ENCODE measurements at regions not wholly inside any gene's neighbourhood (a gene's known extent, or its start where the extent isn't known, plus 50 kb on each side); places are given as distances from the start of the nearest gene placed in this dataset.

GRCh38 chr5:163303718-163304117, 133.7 kb upstream of the CCNG1 start:
- TF ChIP-seq PKNOX1 (IDR thresholded peaks at IDR 0.05) (no peak), ELF4 (IDR thresholded peaks at IDR 0.05) (no peak), ZNF384 (IDR thresholded peaks at IDR 0.05) (no peak), FOXA1 (IDR thresholded peaks at IDR 0.05) (no peak), HDGF (IDR thresholded peaks at IDR 0.05; ENCODE audit: borderline replicate concordance) (no peak), FOXM1 (IDR thresholded peaks at IDR 0.05; ENCODE audit: borderline replicate concordance) (no peak), FOXK2 (IDR thresholded peaks at IDR 0.05) (no peak), SP1 (IDR thresholded peaks at IDR 0.05) (no peak), TARDBP (IDR thresholded peaks at IDR 0.05) (no peak), LEF1 (IDR thresholded peaks at IDR 0.05; ENCODE audit: borderline replicate concordance) (no peak), L3MBTL2 (conservative IDR thresholded peaks at IDR 0.05) (no peak), SUZ12 (IDR thresholded peaks at IDR 0.05) (no peak), NFRKB (IDR thresholded peaks at IDR 0.05) (no peak), BHLHE40 (IDR thresholded peaks at IDR 0.05; ENCODE audit: borderline replicate concordance) (no peak), ARNT (IDR thresholded peaks at IDR 0.05) (no peak)
- ChIA-PET CTCF (no interaction called here), POLR2A (no interaction called here)
- DNase-seq (ENCODE audit: extremely low spot score) = no peak

- CTCF ChIA-PET = interaction anchor here (1.2 kb wide), 2 partner anchors 42 to 103 kb away, joined by 3 to 11 read pairs; no protein-coding TSS in a partner anchor
- DNase-seq (ENCODE audit: extremely low spot score) = no peak
- TF ChIP-seq FOXA1 (IDR thresholded peaks at IDR 0.05) (no peak), HDGF (IDR thresholded peaks at IDR 0.05; ENCODE audit: borderline replicate concordance) (no peak), SUZ12 (IDR thresholded peaks at IDR 0.05) (no peak), ELF4 (IDR thresholded peaks at IDR 0.05) (no peak), ARNT (IDR thresholded peaks at IDR 0.05) (no peak), ZNF384 (IDR thresholded peaks at IDR 0.05) (no peak), FOXM1 (IDR thresholded peaks at IDR 0.05; ENCODE audit: borderline replicate concordance) (no peak), CTBP1 (IDR thresholded peaks at IDR 0.05; ENCODE audit: borderline replicate concordance) (no peak), L3MBTL2 (conservative IDR thresholded peaks at IDR 0.05) (no peak), FOXK2 (IDR thresholded peaks at IDR 0.05) (no peak), PKNOX1 (IDR thresholded peaks at IDR 0.05) (no peak), NFRKB (IDR thresholded peaks at IDR 0.05) (no peak), SP1 (IDR thresholded peaks at IDR 0.05) (no peak), TARDBP (IDR thresholded peaks at IDR 0.05) (no peak)
- POLR2A ChIA-PET = no interaction called here
Measured at GRCh38 chr5:163305655-163306054, 131.7 kb upstream of the CCNG1 start.

- POLR2A ChIA-PET = no interaction called here
- TF ChIP-seq BHLHE40 (IDR thresholded peaks at IDR 0.05; ENCODE audit: borderline replicate concordance) (no peak), HDGF (IDR thresholded peaks at IDR 0.05; ENCODE audit: borderline replicate concordance) (no peak), SUZ12 (IDR thresholded peaks at IDR 0.05) (no peak), FOXK2 (IDR thresholded peaks at IDR 0.05) (no peak)
- CTCF ChIA-PET = interaction anchor here (0.8 to 1.2 kb wide), 4 partner anchors 20 to 102 kb away, joined by 3 to 11 read pairs (median 3); no protein-coding TSS in a partner anchor
- DNase-seq (ENCODE audit: extremely low spot score) = peak; percentile 8
Measured at GRCh38 chr5:163306421-163306820, 131.0 kb upstream of the CCNG1 start.

- POLR2A ChIA-PET = no interaction called here
- TF ChIP-seq LEF1 (IDR thresholded peaks at IDR 0.05; ENCODE audit: borderline replicate concordance) (no peak), ZNF384 (IDR thresholded peaks at IDR 0.05) (no peak), SP1 (IDR thresholded peaks at IDR 0.05) (no peak), BHLHE40 (IDR thresholded peaks at IDR 0.05; ENCODE audit: borderline replicate concordance) (no peak), TARDBP (IDR thresholded peaks at IDR 0.05) (no peak), NFRKB (IDR thresholded peaks at IDR 0.05) (no peak), FOXM1 (IDR thresholded peaks at IDR 0.05; ENCODE audit: borderline replicate concordance) (no peak), FOXA1 (IDR thresholded peaks at IDR 0.05) (no peak), ARNT (IDR thresholded peaks at IDR 0.05) (no peak), CTBP1 (IDR thresholded peaks at IDR 0.05; ENCODE audit: borderline replicate concordance) (no peak), L3MBTL2 (conservative IDR thresholded peaks at IDR 0.05) (no peak), SUZ12 (IDR thresholded peaks at IDR 0.05) (no peak), PKNOX1 (IDR thresholded peaks at IDR 0.05) (no peak), FOXK2 (IDR thresholded peaks at IDR 0.05) (no peak)
- DNase-seq (ENCODE audit: extremely low spot score) = no peak
- CTCF ChIA-PET = no interaction called here
Measured at GRCh38 chr5:163309914-163310313, 127.5 kb upstream of the CCNG1 start.

- no peak for TF ChIP-seq FOXM1 (IDR thresholded peaks at IDR 0.05; ENCODE audit: borderline replicate concordance)
- TF ChIP-seq NFRKB (IDR thresholded peaks at IDR 0.05) = no peak
- TF ChIP-seq PKNOX1 (IDR thresholded peaks at IDR 0.05) = no peak
- TF ChIP-seq FOXA1 (IDR thresholded peaks at IDR 0.05) = no peak
- TF ChIP-seq ARNT (IDR thresholded peaks at IDR 0.05) = no peak
- no peak for TF ChIP-seq SP1 (IDR thresholded peaks at IDR 0.05)
- no peak for TF ChIP-seq HDGF (IDR thresholded peaks at IDR 0.05; ENCODE audit: borderline replicate concordance)
- TF ChIP-seq SUZ12 (IDR thresholded peaks at IDR 0.05) = no peak
- TF ChIP-seq LEF1 (IDR thresholded peaks at IDR 0.05; ENCODE audit: borderline replicate concordance) = no peak
- TF ChIP-seq FOXK2 (IDR thresholded peaks at IDR 0.05) = no peak
- TF ChIP-seq TARDBP (IDR thresholded peaks at IDR 0.05) = no peak
- TF ChIP-seq BHLHE40 (IDR thresholded peaks at IDR 0.05; ENCODE audit: borderline replicate concordance) = no peak
- no peak for TF ChIP-seq CTBP1 (IDR thresholded peaks at IDR 0.05; ENCODE audit: borderline replicate concordance)
- TF ChIP-seq L3MBTL2 (conservative IDR thresholded peaks at IDR 0.05) = no peak
- TF ChIP-seq ZNF384 (IDR thresholded peaks at IDR 0.05) = no peak
- TF ChIP-seq ELF4 (IDR thresholded peaks at IDR 0.05) = no peak
- CTCF ChIA-PET = no interaction called here
- POLR2A ChIA-PET = no interaction called here
- no peak for DNase-seq (ENCODE audit: extremely low spot score)
Measured at GRCh38 chr5:163310997-163311396, 126.4 kb upstream of the CCNG1 start.

All from HEK293T (cell line).